NCI-H524 (cell line): ENCODE measurements at regions not wholly inside any gene's neighbourhood (a gene's known extent, or its start where the extent isn't known, plus 50 kb on each side); places are given as distances from the start of the nearest gene placed in this dataset.
A peak's percentile ranks its signal among the peaks of the same experiment; 100 is the strongest.

Experiments
- DNase-seq, 2 experiments: peaks; one replicate each; lab custom pipeline; 2025; lab: John Stamatoyannopoulos, UW

GRCh38 chr6:65816991-65817390 lies 110.0 kb upstream of the EYS start:
- DNase-seq: no peak

DNA sequence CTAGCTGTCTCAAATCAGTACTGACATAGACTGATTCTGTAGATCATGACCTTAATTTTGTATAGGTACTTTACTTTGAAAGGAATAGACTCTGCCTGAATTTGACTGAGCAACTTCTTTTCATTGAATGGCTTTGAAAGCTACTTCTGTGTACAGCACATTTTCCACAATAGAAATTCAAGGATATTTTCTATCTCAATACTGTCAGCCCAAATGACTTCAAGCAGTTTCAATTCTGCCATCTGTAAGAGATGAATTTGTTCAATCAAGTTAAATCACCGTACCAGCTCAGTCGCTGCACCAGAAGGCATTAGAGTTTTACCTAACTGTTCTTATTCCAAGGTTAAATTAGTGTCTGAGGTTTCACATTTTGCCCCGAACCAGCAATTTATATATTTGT lies 107.0 kb upstream of the EYS start:
- DNase-seq: no peak

GRCh38 chr6:65803186-65803585 lies 96.2 kb upstream of the EYS start:
- DNase-seq: no peak

GRCh38 chr6:65799389-65799788 lies 92.4 kb upstream of the EYS start:
- DNase-seq: no peak

GRCh38 chr6:65798280-65799014 lies 91.4 kb upstream of the EYS start:
- DNase-seq: no peak

DNA sequence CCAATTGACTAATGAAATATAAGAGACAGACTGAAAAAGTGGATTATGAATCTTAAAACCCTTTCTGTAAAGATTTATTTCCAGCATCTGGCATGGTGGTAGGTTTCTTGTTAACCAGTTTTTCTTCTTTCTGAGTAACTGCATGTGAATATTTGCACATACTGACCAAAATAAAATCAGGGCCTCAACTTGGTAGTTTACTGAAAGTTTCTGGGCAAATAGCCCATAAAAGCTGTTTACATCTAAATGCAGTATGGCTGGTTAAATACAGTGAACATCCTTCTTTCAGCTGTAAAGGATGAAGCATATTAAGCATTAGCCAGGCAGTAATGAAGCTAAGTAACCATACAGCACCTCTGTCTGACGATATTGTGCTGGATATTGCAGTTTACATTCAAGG lies 83.6 kb upstream of the EYS start:
- DNase-seq: peak in 1 of 2 experiments; percentile 7

- no peak for DNase-seq
These were observed 80.8 kb upstream of the EYS start for GRCh38 chr6:65787787-65788186.

GRCh38 chr6:65786815-65787214 lies 79.8 kb upstream of the EYS start:
- DNase-seq: no peak

DNA sequence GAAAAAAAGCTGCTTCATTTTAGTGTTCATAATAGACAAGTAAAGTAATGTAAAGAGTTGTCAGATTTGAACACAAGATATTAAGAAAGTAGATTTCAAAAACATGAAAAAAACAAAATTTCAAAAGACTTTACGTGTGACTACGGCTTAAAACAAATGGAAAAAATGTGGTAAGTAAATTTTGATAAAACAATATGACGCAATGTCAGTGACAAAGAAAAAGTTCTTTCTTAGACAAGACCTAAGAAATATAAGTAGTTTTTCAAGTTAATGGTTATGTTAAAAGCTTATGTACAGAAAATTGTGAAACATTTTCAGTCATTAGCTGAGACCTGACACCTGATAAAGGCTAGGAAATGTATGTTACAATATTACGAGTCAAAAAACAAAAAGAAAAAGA lies 73.7 kb upstream of the EYS start:
- no peak for DNase-seq

DNA sequence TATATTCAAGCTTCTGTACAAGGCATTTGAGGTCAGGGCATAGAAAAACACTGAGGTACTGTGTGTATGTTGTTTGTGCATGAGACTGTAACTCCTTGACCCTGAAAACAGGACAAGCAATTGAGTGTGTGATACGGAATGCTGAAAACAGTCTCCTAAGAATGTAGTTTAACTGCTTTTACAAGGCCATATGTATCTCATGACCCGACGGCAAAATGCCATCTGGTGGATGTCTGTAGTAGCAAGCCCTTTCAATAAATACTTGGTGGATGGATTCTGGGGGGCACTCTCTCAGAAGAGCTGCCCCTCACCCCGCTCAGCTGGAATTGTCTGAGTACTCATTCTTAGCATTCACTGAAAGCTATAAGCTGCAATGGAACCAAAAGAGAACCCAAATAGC lies 69.3 kb upstream of the EYS start:
- DNase-seq: peak; percentile 3 to 66

DNA sequence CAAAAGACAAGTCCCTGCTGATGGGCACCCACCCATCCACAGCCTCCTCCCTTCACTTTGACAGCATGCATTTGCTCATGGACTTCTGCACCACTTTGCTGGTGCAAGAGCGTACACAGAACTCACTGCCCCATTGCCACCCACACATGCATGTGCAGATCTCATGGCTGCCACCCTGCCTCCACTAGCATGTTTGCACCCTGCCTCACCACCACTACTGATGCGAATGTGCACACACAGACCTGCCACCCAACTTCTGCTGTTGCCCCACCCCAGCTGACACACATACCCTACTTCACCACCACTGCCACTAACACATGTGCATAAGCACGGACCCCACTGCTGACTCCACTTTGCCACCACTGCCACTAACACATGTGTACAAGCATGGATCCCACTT lies 64.9 kb upstream of the EYS start:
- DNase-seq: no peak

DNA sequence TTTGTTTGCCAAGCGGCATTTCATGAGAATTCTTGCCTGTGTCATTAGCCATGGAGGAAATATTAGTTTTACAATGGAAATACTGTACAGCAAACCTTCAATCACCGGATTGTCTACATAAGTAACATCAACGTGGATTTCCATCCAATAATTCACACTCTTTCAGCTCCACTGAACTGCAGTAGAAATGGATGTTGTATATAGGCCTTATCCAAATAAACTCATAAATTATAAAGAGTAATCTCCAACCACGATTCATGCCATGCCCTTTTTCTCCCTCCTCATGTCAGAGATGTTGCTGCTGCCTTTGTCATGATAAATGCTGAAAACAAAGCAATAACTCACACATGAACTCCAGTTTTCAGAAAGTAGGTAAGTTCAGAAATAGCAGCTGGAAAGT lies 54.9 kb upstream of the EYS start:
- no peak for DNase-seq

DNA sequence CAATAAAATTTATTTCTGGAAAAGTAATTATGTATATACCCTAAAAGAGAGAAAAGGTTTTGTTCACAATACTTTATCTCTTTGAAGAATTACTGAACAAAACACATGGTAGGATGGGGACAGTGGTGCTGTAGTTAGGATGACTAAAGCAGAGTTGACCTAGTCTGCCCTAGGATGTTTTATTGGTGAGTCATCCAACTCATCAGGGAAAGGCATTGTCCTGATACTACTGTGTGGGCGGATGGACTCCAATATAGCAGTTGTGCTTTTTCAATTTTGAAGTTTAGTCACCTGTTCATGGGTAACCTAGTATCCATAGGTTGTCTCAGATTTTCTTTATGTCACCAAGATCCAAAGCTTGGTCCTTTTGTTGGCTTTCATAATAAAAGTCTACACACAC lies 53.3 kb upstream of the EYS start:
- no peak for DNase-seq
